ENCODE measurements at regions not wholly inside any gene's neighbourhood (a gene's known extent, or its start where the extent isn't known, plus 50 kb on each side); places are given as distances from the start of the nearest gene placed in this dataset.

GRCh38 chr9:115422932-115423440, 305.0 kb upstream of the TNC start:
- TF ChIP-seq CTCF (IDR thresholded peaks at IDR 0.05) (no peak), POLR2A (IDR thresholded peaks at IDR 0.05) (no peak)
